ENCODE measurements at regions not wholly inside any gene's neighbourhood (a gene's known extent, or its start where the extent isn't known, plus 50 kb on each side); places are given as distances from the start of the nearest gene placed in this dataset.

DNA sequence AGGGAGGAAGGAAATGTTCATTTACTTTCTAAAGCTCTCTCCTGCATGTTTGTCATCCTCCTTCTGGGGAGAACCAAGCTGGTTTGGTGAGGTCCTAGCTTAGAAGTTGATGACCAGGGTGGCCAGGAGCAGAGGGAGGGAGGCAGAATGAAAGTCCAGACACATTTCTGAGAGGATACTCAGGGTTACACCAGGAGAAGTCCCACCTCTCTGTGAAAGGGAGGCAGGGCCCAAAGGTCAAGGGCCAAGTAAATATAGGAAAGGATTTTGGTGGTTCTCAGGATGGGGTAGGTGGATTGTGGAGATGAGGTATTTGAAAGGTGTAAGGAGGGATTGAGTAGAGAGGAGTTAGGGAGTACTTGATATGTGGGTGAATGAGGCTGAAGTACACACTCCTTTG is 58.0 kb upstream of the FBXO11 start:
- H3K4me1 ChIP-seq (ENCODE audit: insufficient read depth, low read length): peaks cover 11% of the 10 kb centered on the region
- H3K79me2 ChIP-seq (ENCODE audit: insufficient read depth, low read length): no peaks in the 10 kb centered on the region
- no peaks in the 10 kb centered on the region for H3K36me3 ChIP-seq (replicated peaks in 1 of 2; ENCODE audit: control insufficient read depth in 1 of 2, insufficient read depth in 2 of 2, low read length in 2 of 2)
- POLR2A ChIA-PET: no interaction called here
- H3K9ac ChIP-seq (ENCODE audit: insufficient read depth, low read depth, low read length): no peak overlapping the region
- no peak for FAIRE-seq
- no peak overlapping the region for H3K4me3 ChIP-seq (replicated peaks in 1 of 3; ENCODE audit: insufficient read depth in 1 of 3, low read depth in 2 of 3, low read length in 3 of 3)
- no peak overlapping the region for H3K4me2 ChIP-seq (ENCODE audit: low read depth, low read length)
- peaks cover 0 to 5% of the 10 kb centered on the region in 2 experiments; a peak in 1 of 5 replicates for H3K27me3 ChIP-seq (ENCODE audit: control insufficient read depth in 1 of 2, insufficient read depth in 2 of 2, low read length in 2 of 2)
- CTCF ChIA-PET (ENCODE audit: low intra/inter-chr PET ratio, low total read pairs): no interaction called here
- in situ Hi-C loops (cut with HindIII; ENCODE audit: extremely low pct_ligation_motif_present, low pct_unique_long_range_greater_than_20kb): no loop called here
- BruUV-seq (replicated peaks): no TSS peak
- TF ChIP-seq RCOR2 (CRISPR knock-in tag; IDR thresholded peaks at IDR 0.05) (no peak), NR2F6 (IDR thresholded peaks at IDR 0.05) (peak; percentile 69), NR2F6 (CRISPR knock-in tag; IDR thresholded peaks at IDR 0.05) (0 out of 2 replicates have a peak, but pooled peaks have one; percentile 11)
- no peak for DNase-seq (ENCODE audit: low spot score)
- H3K9me3 ChIP-seq (ENCODE audit: low read length): no peaks in the 10 kb centered on the region
- no peak overlapping the region for H2AFZ ChIP-seq (ENCODE audit: low read length)
- H4K20me1 ChIP-seq (ENCODE audit: insufficient read depth, low read length): no peaks in the 10 kb centered on the region
- no peak overlapping the region for H3K27ac ChIP-seq (ENCODE audit: extremely low read length, insufficient read depth, low read length)
- peak; percentile 58 for ATAC-seq
- intact Hi-C loops (cut with micrococcal nuclease; ENCODE audit: unreplicated experiment): no loop called here

DNA sequence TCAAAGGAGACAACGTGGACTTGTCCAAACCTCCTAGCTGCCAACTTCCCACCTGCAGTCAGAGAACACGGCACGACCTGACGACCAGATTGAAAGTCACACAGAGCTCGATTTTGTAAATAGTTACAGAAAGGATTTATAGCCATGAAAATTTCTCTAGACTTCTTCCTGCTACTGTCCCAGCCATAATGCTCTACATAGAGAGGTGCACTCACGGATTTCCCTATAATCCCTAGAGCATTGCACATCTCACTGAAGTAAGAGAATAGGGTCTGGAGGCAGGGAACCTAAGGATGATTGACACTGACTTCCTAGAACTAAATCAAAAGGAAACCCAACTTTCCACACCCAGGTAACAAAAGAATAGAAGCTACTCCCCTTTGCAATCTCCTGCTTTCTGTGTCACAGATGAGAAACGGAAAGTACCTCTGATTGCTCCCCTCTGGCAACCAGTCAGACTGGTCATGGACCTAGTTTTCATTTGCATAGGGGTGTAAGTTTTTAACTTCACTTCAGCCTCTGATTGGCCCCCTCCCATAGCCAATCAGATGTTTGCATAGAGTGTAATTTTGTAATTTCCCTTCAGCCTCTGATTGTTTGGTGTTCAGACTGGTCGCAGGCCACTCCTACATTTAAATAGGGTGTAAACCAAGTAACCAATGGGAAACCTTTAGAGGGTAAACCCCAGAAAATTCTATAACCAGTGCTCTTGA is 58.6 kb upstream of the FBXO11 start:
- peaks cover 11% of the 10 kb centered on the region for H3K4me1 ChIP-seq (ENCODE audit: insufficient read depth, low read length)
- POLR2A ChIA-PET: no interaction called here
- H3K4me2 ChIP-seq (ENCODE audit: low read depth, low read length): no peak overlapping the region
- CTCF ChIA-PET (ENCODE audit: low intra/inter-chr PET ratio, low total read pairs): no interaction called here
- peak; percentile 53 for ATAC-seq
- no peaks in the 10 kb centered on the region for H4K20me1 ChIP-seq (ENCODE audit: insufficient read depth, low read length)
- DNase-seq (ENCODE audit: low spot score): no peak
- 6% methylated on average over 8 of the region's 8 CpGs for WGBS (ENCODE audit: low lambda C conversion rate)
- H3K79me2 ChIP-seq (ENCODE audit: insufficient read depth, low read length): no peaks in the 10 kb centered on the region
- no peak overlapping the region for H3K9ac ChIP-seq (ENCODE audit: insufficient read depth, low read depth, low read length)
- BruUV-seq (replicated peaks): no TSS peak
- no peak overlapping the region for H3K27ac ChIP-seq (ENCODE audit: extremely low read length, insufficient read depth, low read length)
- H3K4me3 ChIP-seq (replicated peaks in 1 of 3; ENCODE audit: insufficient read depth in 1 of 3, low read depth in 2 of 3, low read length in 3 of 3): no peak overlapping the region
- TF ChIP-seq CCDC6 (CRISPR knock-in tag; IDR thresholded peaks at IDR 0.05) (0 out of 2 replicates have a peak, but pooled peaks have one; percentile 30), SMAD9 (CRISPR knock-in tag; IDR thresholded peaks at IDR 0.05) (no peak)
- H3K27me3 ChIP-seq (ENCODE audit: control insufficient read depth in 1 of 2, insufficient read depth in 2 of 2, low read length in 2 of 2): peaks cover 0 to 5% of the 10 kb centered on the region in 2 experiments; a peak in 1 of 5 replicates
- no peak overlapping the region for H2AFZ ChIP-seq (ENCODE audit: low read length)
- no peak for FAIRE-seq
- H3K9me3 ChIP-seq (ENCODE audit: low read length): no peaks in the 10 kb centered on the region
- no peaks in the 10 kb centered on the region for H3K36me3 ChIP-seq (replicated peaks in 1 of 2; ENCODE audit: control insufficient read depth in 1 of 2, insufficient read depth in 2 of 2, low read length in 2 of 2)
- intact Hi-C loops (cut with micrococcal nuclease; ENCODE audit: unreplicated experiment) (no loop called here), in situ Hi-C loops (cut with HindIII; ENCODE audit: extremely low pct_ligation_motif_present, low pct_unique_long_range_greater_than_20kb) (no loop called here)
